GM21737 (cell line): ENCODE measurements at regions not wholly inside any gene's neighbourhood (a gene's known extent, or its start where the extent isn't known, plus 50 kb on each side); places are given as distances from the start of the nearest gene placed in this dataset.
A peak's percentile ranks its signal among the peaks of the same experiment; 100 is the strongest.
"Not testable (repeated sequence)": the region's sequence is repeated elsewhere in the genome, so short reads cannot be mapped to it uniquely, and the experiment has no call there.

Source experiments
- ATAC-seq: cut with Tn5 transposase; IDR thresholded peaks from one replicate; pipeline ENCODE4 v1.9.1; 2021; ENCODE audit warnings: mild to moderate bottlenecking, moderate library complexity; ENCODE audit not compliant: unreplicated experiment

GRCh38 chr7:94100723-94101345 lies 96.7 kb upstream of the BET1 start:
- no peak for ATAC-seq

DNA sequence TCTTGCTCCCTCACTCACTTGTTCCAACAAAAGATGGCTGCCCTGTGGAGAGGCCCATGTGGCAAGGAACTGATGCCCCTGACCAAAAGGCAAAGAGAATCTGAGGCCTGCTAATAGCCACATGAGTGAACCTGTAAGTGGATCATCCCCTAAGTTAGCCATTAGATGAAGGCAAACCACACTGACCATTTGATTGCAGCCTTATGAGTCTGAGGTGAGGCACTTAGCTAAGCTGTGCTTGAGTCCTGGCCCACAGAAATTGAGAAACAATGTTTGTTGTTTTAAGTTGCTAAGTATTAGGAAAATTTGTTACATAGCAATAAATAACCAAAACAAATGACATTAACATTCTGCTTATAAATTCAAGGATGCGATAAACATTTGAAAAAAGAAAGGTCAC lies 100.1 kb upstream of the BET1 start:
- no peak for ATAC-seq

DNA sequence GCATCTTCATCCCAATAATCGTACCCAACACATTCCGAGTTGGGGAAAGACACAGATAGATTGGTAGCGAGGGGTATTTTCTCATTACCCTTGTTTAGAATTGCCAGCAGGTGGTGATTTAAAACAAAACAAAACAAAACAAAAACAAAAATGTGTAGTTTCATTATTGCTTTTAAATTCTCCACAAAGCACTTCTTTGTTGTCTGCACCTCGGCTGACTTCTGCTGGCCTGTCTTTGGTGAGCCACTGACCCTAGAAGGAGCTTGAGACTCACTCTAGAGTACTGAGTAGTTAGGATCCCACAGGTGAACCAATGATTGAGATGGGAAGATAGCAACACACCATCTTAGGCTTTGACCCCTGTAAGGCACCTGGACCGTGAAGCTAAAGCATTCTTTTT lies 105.4 kb upstream of the BET1 start:
- no peak for ATAC-seq

DNA sequence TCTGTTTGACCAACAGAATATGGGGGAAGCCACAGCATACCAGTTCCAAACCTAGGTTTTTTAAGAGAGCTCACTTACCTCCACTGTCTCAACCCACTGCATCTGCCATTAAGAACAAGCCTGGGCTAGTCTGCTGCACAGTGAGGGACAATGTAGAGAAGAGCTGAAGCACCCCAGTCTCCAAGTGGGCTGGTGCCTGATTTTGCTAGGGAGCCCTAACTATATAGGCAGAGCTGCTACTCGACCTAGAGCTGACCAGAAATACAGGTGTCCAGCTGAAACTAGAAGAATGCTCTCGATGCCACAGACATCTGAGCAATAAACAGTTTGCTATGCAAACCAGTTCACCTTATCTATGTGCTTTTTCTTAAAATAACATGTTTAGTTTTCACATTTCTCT lies 106.9 kb upstream of the BET1 start:
- ATAC-seq = no peak

DNA sequence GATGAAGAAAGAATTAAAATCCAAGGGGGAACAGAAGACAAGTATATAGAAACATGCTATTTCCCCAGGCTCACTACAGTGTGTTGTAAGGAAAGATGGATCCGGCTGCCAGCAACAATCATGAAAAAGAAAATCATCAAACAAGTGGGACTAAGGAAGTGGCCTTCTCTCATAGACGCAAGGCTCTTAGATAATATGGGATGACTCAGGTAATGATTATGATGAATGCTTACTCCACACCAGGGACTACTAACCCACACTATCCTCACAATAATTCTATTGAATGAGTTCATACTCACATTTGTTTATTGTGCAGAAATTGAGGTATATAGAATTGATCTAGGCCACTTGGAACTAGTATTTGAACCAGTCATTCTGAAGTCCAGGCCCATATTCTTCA lies 111.2 kb upstream of the BET1 start:
- no peak for ATAC-seq

DNA sequence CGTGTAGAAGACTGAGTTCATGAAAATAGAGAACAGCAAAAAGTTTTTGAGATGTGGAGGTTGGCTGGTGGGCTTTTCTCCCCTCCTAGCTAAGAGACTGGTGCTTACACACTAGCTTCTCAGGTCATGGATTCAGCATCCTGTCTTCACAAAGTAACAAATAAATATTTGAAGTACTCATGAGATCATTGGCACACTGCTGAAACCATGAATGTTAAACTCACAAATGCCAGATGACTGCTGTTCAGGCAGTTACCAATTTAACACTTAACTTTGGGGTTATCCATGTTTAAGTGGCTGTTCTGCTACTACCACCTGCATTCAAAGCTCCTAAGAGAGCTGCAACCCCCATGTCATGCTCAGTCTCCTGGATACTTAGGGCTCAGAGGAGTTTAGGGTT lies 119.0 kb upstream of the BET1 start:
- ATAC-seq = no peak

DNA sequence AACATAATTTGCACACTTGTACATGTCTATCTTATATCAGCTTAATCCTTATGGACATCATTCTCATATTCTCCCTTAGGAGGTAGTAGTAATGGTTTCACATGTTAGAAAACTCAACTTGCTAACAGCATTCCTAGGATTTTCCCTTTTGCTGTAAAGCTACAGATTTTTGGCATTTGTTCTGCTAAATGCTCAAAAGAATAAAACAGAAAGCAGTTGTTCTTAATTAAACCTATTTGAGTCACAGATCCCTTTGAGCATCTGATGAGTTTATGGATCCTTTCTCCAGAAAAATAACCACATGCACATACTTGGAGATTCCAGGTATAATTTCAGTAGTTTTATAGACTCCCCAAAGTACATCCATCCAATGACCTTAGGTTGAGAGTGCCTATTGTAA lies 122.9 kb upstream of the BET1 start:
- no peak for ATAC-seq

GRCh38 chr7:94128072-94128471 lies 123.9 kb upstream of the BET1 start:
- ATAC-seq = no peak

- no peak for ATAC-seq
Observed at GRCh38 chr7:94129443-94130140, 125.4 kb upstream of the BET1 start.

- no peak for ATAC-seq
Observed at GRCh38 chr7:94130716-94131115, 126.6 kb upstream of the BET1 start.

- no peak for ATAC-seq
Observed at GRCh38 chr7:94133460-94133859, 129.3 kb upstream of the BET1 start.

DNA sequence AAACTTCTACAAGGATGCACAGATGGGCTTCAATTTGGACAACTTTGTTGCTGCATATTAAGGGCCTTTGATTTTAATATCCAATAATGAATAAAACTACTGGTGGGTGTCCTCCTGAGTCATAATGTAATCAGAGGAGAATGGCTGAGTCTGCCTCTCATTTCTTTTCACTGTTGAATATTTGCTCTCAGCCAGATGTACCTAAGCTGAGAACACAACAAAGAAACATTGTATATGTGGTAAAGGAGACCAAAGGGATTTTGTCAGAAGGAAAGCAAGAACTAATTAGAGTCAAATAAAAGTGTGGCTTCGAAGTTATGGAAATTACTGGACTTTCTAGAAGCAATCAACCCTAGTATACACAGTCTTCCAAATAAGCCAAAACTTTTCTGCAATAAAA lies 131.0 kb upstream of the BET1 start:
- ATAC-seq = no peak

DNA sequence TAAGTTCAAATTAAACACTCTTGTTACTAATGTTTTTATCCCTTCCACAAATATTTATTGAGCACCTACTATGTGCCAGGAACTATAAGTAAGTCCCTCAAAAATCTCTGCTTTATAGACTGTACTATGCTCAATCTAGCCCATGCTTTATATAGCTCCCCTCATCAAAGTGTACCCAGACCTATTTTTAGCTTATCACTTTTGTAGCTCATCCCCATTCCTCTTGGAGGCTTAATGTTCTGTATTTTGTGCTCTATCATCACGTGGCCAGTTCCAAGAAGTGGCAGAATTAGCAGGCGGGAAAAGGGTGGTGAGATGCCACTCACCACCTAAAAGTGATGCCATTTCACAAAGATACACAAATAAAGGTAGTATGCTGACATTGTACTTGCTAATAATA lies 138.1 kb upstream of the BET1 start:
- ATAC-seq = no peak

DNA sequence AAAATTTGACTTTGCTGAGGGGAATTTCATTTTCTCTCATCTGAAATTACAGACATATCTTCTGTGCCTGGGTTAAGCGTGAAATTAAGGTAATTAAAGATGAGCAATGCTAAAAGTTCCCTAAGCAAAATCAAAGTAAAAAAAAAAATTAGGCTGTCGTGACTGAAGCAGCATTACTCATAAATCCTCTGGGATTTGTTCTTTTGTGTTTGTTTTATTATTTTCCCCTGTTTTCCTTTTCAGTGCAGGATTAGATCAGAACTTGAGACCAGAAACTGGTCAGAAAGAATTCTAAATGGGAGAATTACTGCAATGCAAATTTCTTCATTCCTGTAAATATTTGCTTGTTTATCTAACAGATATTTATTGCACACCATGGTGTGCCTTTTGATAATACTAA lies 141.4 kb upstream of the BET1 start:
- ATAC-seq = no peak

- no peak for ATAC-seq
Observed at GRCh38 chr7:94146408-94146807, 142.3 kb upstream of the BET1 start.

DNA sequence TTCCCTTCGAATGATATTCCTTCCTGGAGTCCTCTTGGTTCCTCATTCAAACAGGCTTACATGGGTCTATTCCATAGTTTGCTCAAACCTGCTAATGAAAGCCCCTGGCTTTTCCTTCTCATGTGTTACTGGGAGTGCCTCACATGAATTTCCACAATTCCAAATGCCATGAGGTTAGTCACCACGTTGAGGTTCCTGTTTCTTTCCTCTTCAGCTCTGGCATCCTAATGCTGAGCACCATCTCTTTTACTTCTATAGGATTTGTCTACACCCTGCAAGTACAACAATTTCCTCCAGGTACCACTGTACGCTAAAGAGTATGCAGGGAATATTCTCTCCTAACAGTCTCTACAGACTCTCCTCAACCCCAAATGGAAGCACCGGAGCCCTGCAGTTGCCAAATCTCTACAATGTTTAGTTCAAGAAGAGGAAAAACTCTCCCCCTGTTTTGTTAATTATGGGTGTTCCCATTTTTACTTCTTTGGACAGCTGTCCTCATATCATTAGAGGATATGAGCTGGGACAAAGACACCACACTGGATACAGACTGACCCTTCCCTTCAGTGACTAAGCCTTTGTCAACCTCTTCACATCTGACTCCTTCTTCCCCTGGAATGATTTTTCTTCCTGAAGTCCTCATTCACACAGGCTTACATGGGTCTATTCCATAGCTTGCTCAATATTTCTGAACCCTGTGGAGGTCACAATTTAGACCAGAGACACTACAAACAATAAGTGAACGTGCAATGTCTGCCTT lies 145.8 kb upstream of the BET1 start:
- ATAC-seq = no peak

GRCh38 chr7:94154182-94154581 lies 150.0 kb upstream of the BET1 start:
- no peak for ATAC-seq

DNA sequence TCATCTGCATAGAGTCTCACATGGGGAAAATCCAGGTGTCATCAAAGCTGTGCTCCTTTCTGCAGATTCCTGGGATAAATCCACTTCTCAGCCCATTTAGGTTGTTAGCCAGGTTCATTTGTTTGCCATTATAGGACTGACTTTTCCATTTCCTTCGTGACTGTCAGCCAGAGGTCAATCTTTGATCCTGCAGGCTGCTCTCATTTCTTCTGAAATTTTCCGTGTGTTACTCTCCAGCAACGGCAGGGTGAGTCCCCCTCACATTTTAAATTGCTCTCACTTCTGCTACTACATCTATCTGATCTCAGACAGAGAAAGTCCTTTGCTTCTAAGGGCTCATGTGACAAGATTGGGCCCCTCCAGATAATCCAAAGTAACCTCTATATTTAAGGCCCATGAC lies 150.7 kb upstream of the BET1 start:
- no peak for ATAC-seq

DNA sequence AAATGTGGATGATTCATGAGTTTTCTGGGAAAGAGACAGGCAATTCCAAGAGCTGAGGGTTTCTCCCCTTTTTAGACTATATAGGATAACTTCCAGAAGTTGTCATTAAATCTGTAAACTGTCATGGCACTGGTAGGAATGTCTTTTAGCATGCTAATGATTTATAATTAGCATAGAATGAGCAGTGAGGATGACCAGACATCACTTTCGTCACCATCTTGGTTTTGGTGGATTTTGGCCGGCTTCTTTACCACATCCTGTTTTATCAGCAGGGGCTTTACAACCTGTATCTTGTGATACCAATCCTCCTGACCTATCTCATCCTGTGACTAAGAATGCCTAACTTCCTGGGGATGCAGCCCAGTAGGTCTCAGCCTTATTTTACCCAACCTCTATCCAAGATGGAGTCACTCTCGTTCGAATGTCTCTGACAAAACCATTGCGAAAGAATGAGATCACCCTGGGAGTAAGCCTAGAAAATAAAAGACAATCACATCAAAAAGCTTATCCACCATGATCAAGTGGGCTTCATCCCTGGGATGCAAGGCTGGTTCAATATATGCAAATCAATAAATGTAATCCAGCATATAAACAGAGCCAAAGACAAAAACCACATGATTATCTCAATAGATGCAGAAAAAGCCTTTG lies 153.6 kb upstream of the BET1 start:
- not testable (repeated sequence) for ATAC-seq

GRCh38 chr7:94160719-94161435 lies 156.7 kb upstream of the BET1 start:
- ATAC-seq = peak; percentile 96

- no peak for ATAC-seq
Observed at GRCh38 chr7:94161476-94161875, 157.3 kb upstream of the BET1 start.
